Upper lobe of left lung (tissue), 4 donors: ENCODE measurements at regions not wholly inside any gene's neighbourhood (a gene's known extent, or its start where the extent isn't known, plus 50 kb on each side); places are given as distances from the start of the nearest gene placed in this dataset.

Experiments used
- EP300 ChIP-seq, 4 donors: sonication (generic); formaldehyde crosslinking; IDR thresholded peaks; one replicate each; pipeline ENCODE4 v1.5.1; 2017; ENCODE audit warnings: antibody characterized with exemption in 4 of 4, control low read depth in 2 of 4
- POLR2A ChIP-seq, 4 donors: fragments of 450-650 bp; IDR thresholded peaks; one replicate each; pipeline ENCODE4 v1.5.1; 2016 to 2017; ENCODE audit warnings: antibody characterized with exemption in 4 of 4, mild to moderate bottlenecking in 2 of 4
- POLR2AphosphoS5 ChIP-seq, 2 donors: sonication (generic); formaldehyde crosslinking; IDR thresholded peaks; one replicate each; pipeline ENCODE4 v1.5.1; 2017; ENCODE audit warnings: antibody characterized with exemption in 2 of 2
- TF ChIP-seq, protein P1 (sequence below), 6 experiments: fragments of 450-650 bp in 4 of 6; fragments of 200-600 bp in 2 of 6; sonication (generic) in 2 of 6; IDR thresholded peaks; one replicate each; pipeline ENCODE4 v1.5.1; 2016 to 2019; ENCODE audit warnings: antibody characterized with exemption in 6 of 6

DNA sequence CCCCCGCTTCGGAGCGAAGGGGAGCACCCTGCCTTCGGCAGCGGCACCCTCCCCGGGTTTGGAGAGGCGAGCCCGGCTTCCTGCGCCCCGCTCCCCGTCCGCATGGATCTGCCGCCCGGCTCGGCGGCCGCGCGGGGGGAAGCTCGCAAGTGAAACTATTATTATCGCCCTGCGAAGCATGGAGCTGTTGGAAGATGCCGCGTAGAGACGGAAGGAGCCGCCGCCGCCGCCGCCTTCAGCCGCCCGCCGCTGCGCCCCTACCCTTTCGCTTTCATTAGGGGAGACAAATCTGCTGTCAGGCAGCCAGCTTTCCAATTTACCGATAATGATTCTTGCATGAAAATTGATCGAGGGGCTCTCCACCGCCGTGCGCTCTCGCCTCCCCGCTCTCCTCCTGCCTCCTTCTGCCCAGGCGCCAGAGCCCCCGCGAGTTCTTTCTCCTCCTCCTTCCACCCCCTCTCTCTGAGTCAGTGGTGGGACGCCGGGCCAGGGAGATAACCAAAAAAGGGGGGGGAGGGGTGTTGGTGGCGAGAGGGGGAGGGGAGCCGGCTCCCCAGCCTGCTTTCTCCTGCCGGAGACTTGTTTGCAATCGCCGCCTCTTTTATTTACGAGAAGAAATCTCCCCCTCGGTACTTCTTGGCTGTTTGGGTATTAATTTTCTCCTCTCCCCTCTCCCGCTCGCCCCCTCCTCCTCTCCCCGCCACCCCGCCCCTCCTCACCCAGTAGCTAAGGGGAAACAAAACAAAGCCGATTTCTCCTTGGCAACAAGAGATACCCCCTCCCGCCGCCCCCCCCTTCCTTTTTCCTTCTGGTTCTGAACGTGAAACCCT is 58.0 kb upstream of the GSE1 start:
- TF ChIP-seq, protein P1, sequence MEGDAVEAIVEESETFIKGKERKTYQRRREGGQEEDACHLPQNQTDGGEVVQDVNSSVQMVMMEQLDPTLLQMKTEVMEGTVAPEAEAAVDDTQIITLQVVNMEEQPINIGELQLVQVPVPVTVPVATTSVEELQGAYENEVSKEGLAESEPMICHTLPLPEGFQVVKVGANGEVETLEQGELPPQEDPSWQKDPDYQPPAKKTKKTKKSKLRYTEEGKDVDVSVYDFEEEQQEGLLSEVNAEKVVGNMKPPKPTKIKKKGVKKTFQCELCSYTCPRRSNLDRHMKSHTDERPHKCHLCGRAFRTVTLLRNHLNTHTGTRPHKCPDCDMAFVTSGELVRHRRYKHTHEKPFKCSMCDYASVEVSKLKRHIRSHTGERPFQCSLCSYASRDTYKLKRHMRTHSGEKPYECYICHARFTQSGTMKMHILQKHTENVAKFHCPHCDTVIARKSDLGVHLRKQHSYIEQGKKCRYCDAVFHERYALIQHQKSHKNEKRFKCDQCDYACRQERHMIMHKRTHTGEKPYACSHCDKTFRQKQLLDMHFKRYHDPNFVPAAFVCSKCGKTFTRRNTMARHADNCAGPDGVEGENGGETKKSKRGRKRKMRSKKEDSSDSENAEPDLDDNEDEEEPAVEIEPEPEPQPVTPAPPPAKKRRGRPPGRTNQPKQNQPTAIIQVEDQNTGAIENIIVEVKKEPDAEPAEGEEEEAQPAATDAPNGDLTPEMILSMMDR (IDR thresholded peaks at IDR 0.05), result no peak
- TF ChIP-seq POLR2A (IDR thresholded peaks at IDR 0.05) (peak in 2 of 4 donors; percentile 54 to 63), EP300 (IDR thresholded peaks at IDR 0.05) (no peak), POLR2AphosphoS5 (IDR thresholded peaks at IDR 0.05) (peak; percentile 36 to 64)
